OCI-LY1 (cell line): ENCODE measurements at regions not wholly inside any gene's neighbourhood (a gene's known extent, or its start where the extent isn't known, plus 50 kb on each side); places are given as distances from the start of the nearest gene placed in this dataset.

Experiments used
- H2AFZ ChIP-seq: fragments of 200-600 bp; sonication (generic), shearing (Covaris generic); 2 replicates; pipeline ENCODE4 v1.6.0; 2014; ENCODE audit warnings: antibody characterized with exemption, mild to moderate bottlenecking, low read length
- H3F3A ChIP-seq: fragments of 200-600 bp; sonication (generic), shearing (Covaris generic); 2 replicates; pipeline ENCODE4 v1.6.0; 2014; ENCODE audit warnings: mild to moderate bottlenecking, antibody characterized with exemption, low read length, moderate library complexity; ENCODE audit not compliant: insufficient read depth
- H3K27ac ChIP-seq: fragments of 200-600 bp; sonication (generic); 2 replicates; pipeline ENCODE4 v1.5.1; 2014; ENCODE audit warnings: low read length, mixed run types, mild to moderate bottlenecking, low read depth; ENCODE audit not compliant: poor library complexity, severe bottlenecking
- H3K27me3 ChIP-seq: fragments of 200-600 bp; sonication (generic); 2 replicates; pipeline ENCODE4 v1.6.0; 2014; ENCODE audit warnings: antibody characterized with exemption, mild to moderate bottlenecking, low read length, moderate library complexity; ENCODE audit not compliant: insufficient read depth
- H3K36me3 ChIP-seq: fragments of 200-600 bp; sonication (generic); 2 replicates; pipeline ENCODE4 v1.6.1; 2014; ENCODE audit warnings: mild to moderate bottlenecking, antibody characterized with exemption, low read length, moderate library complexity, mixed read lengths; ENCODE audit not compliant: insufficient read depth
- H3K4me1 ChIP-seq: fragments of 200-600 bp; sonication (generic); 2 replicates; pipeline ENCODE4 v1.5.1; 2014; ENCODE audit warnings: mild to moderate bottlenecking, low read length, moderate library complexity; ENCODE audit not compliant: insufficient read depth, severe bottlenecking
- H3K4me2 ChIP-seq: fragments of 200-600 bp; sonication (generic), shearing (Covaris generic); 2 replicates; pipeline ENCODE4 v1.6.1; 2014; ENCODE audit warnings: low read length
- H3K4me3 ChIP-seq: fragments of 200-600 bp; sonication (generic); 2 replicates; pipeline ENCODE4 v1.5.1; 2014; ENCODE audit warnings: low read length, low read depth, mild to moderate bottlenecking, mixed read lengths; ENCODE audit not compliant: poor library complexity, severe bottlenecking
- H3K79me2 ChIP-seq: fragments of 200-600 bp; shearing (Covaris generic); 2 replicates; pipeline ENCODE4 v1.6.1; 2016; ENCODE audit warnings: mixed run types, low read length, mixed read lengths; ENCODE audit not compliant: insufficient read depth
- H3K9ac ChIP-seq: fragments of 200-600 bp; sonication (generic), shearing (Covaris generic); 2 replicates; pipeline ENCODE4 v1.6.1; 2014; ENCODE audit warnings: mild to moderate bottlenecking, low read length, mixed read lengths
- H3K9me2 ChIP-seq: fragments of 200-600 bp; sonication (generic), shearing (Covaris generic); 2 replicates; pipeline ENCODE4 v1.6.1; 2014; ENCODE audit warnings: low read depth, mild to moderate bottlenecking, low read length, mixed read lengths
- H3K9me3 ChIP-seq: fragments of 200-600 bp; shearing (Covaris generic); 2 replicates; pipeline ENCODE4 v1.6.1; 2014; ENCODE audit warnings: low read length, mixed read lengths
- H4K20me1 ChIP-seq: fragments of 200-600 bp; sonication (generic), shearing (Covaris generic); 2 replicates; pipeline ENCODE4 v1.6.0; 2016; ENCODE audit warnings: mild to moderate bottlenecking, low read length; ENCODE audit not compliant: insufficient read depth
- CTCF ChIP-seq: fragments of 200-600 bp; sonication (generic), shearing (Covaris generic); IDR thresholded peaks from 2 replicates; pipeline ENCODE4 v1.5.1; 2017; ENCODE audit warnings: mild to moderate bottlenecking, antibody characterized with exemption, low read length, moderate library complexity, mixed read lengths
- EZH2 ChIP-seq: fragments of 200-600 bp; sonication (generic), shearing (Covaris generic); IDR thresholded peaks from 2 replicates; pipeline ENCODE4 v1.8.0; 2017; ENCODE audit warnings: borderline replicate concordance, mixed run types, mild to moderate bottlenecking, antibody characterized with exemption, low read length, moderate library complexity, mixed read lengths

- Histone ChIP-seq H3K79me2 (no peaks in the 10 kb centered on the region), H3K9me3 (no peaks in the 10 kb centered on the region), H3F3A (no peaks in the 10 kb centered on the region), H3K4me3 (no peak overlapping the region), H2AFZ (no peak overlapping the region), H3K4me1 (no peaks in the 10 kb centered on the region), H3K4me2 (no peak overlapping the region), H4K20me1 (no peaks in the 10 kb centered on the region), H3K9ac (no peak overlapping the region), H3K9me2 (no peaks in the 10 kb centered on the region), H3K27me3 (no peaks in the 10 kb centered on the region; the same call in 1 of the 2 replicates), H3K36me3 (no peaks in the 10 kb centered on the region), H3K27ac (no peak overlapping the region)
- no peak for TF ChIP-seq CTCF
- no peak for TF ChIP-seq EZH2
These were observed 107.5 kb upstream of the MVB12B start for GRCh38 chr9:126219166-126219565.

- Histone ChIP-seq H3K4me1 (no peaks in the 10 kb centered on the region), H2AFZ (no peak overlapping the region), H3K9me3 (no peaks in the 10 kb centered on the region), H3K79me2 (no peaks in the 10 kb centered on the region), H3K4me3 (no peak overlapping the region), H3F3A (no peaks in the 10 kb centered on the region), H3K27me3 (no peaks in the 10 kb centered on the region; the same call in 1 of the 2 replicates), H3K9me2 (no peaks in the 10 kb centered on the region), H3K36me3 (no peaks in the 10 kb centered on the region), H3K4me2 (no peak overlapping the region), H3K27ac (no peak overlapping the region), H3K9ac (no peak overlapping the region), H4K20me1 (no peaks in the 10 kb centered on the region)
- no peak for TF ChIP-seq CTCF
- TF ChIP-seq EZH2 = no peak
These were observed 107.0 kb upstream of the MVB12B start for GRCh38 chr9:126219648-126220063.

- H3K4me3 ChIP-seq = no peak overlapping the region
- H3K9me2 ChIP-seq = no peaks in the 10 kb centered on the region
- no peak overlapping the region for H2AFZ ChIP-seq
- no peak overlapping the region for H3K9ac ChIP-seq
- H3K27me3 ChIP-seq = no peaks in the 10 kb centered on the region; the same call in 1 of the 2 replicates
- H3K79me2 ChIP-seq = no peaks in the 10 kb centered on the region
- no peaks in the 10 kb centered on the region for H3K4me1 ChIP-seq
- no peak for TF ChIP-seq EZH2
- no peak for TF ChIP-seq CTCF
- H3F3A ChIP-seq = no peaks in the 10 kb centered on the region
- H3K36me3 ChIP-seq = no peaks in the 10 kb centered on the region
- no peak overlapping the region for H3K4me2 ChIP-seq
- H3K9me3 ChIP-seq = no peaks in the 10 kb centered on the region
- H4K20me1 ChIP-seq = no peaks in the 10 kb centered on the region
- no peak overlapping the region for H3K27ac ChIP-seq
These were observed 105.1 kb upstream of the MVB12B start for GRCh38 chr9:126221480-126221879.
